Motor neuron (in vitro differentiated cells): ENCODE measurements at regions not wholly inside any gene's neighbourhood (a gene's known extent, or its start where the extent isn't known, plus 50 kb on each side); places are given as distances from the start of the nearest gene placed in this dataset.

ENCODE experiments used
- ATAC-seq, 8 experiments: fragments of 200-7000 bp; cut with Tn5 transposase; replicated peaks in 6 of 8; 2 replicates each; pipeline ENCODE4 v1.8.0; 2021; ENCODE audit warnings: mild to moderate bottlenecking in 8 of 8, moderate library complexity in 8 of 8
- H3K27ac ChIP-seq, 2 donors: fragments of 250-450 bp; sonication (Bioruptor Pico); 2 replicates each; pipeline ENCODE4 v1.9.0; 2021; ENCODE audit warnings: antibody characterized with exemption in 2 of 2, mild to moderate bottlenecking in 2 of 2, moderate library complexity in 1 of 2
- H3K4me1 ChIP-seq, 2 donors: fragments of 250-450 bp; sonication (Bioruptor Pico); replicated peaks in 1 of 2; 2 replicates each; pipeline ENCODE4 v1.6.1; 2021; ENCODE audit warnings: antibody characterized with exemption in 2 of 2, mild to moderate bottlenecking in 2 of 2, moderate library complexity in 1 of 2
- H3K4me3 ChIP-seq, 5 donors: fragments of 250-450 bp; sonication (Bioruptor Pico); 2 replicates each; pipeline ENCODE4 v1.9.0; 2021; ENCODE audit warnings: antibody characterized with exemption in 5 of 5, mild to moderate bottlenecking in 5 of 5, moderate library complexity in 4 of 5
- WGBS, 10 experiments: fragments of 450-650 bp; shearing (Covaris generic); methylation state at CpG; one replicate each; pipeline ENCODE4 v1.0.0; 2022; 5-methylcytosine and 5-hydroxymethylcytosine counted together
- in situ Hi-C, 9 experiments: fragments of 400-800 bp; cut with MboI; loops; one replicate each; pipeline ENCODE4 v1.15.0; 2021; ENCODE audit warnings: low sequenced_read_pairs in 9 of 9, low pct_unique_long_range_greater_than_20kb in 2 of 9; ENCODE audit not compliant: unreplicated experiment in 9 of 9

- Histone ChIP-seq H3K4me3 (no peak overlapping the region), H3K4me1 (peaks cover 11% of the 10 kb centered on the region in 2 donors), H3K27ac (no peak overlapping the region)
- no peak for ATAC-seq
- 10 to 92% (median 54%) methylated on average over 1 to 4 of the region's 5 CpGs; no CpG with 5 or more reads in 2 of the 10 experiments for WGBS, 10 experiments
- in situ Hi-C loops: no loop called here
Measured at GRCh38 chr12:108052260-108052659, 76.8 kb upstream of the WSCD2 start.

- ATAC-seq: no peak
- in situ Hi-C loops: no loop called here
Measured at GRCh38 chr12:108053512-108053911, 75.6 kb upstream of the WSCD2 start.

GRCh38 chr12:108054496-108054895 is 74.6 kb upstream of the WSCD2 start:
- H3K27ac ChIP-seq: no peak overlapping the region
- no peak for ATAC-seq
- in situ Hi-C loops: no loop called here
- no peak overlapping the region for H3K4me3 ChIP-seq
- H3K4me1 ChIP-seq: peaks cover 11% of the 10 kb centered on the region in 2 donors
- WGBS, 10 experiments: 0 to 100% (median 95%) methylated on average over 1 to 2 of the region's 2 CpGs; no CpG with 5 or more reads in 2 of the 10 experiments

More at GRCh38 chr12:108053512-108053911, 75.6 kb upstream of the WSCD2 start:
- 0 to 100% (median 60%) methylated on average over 1 to 2 of the region's 3 CpGs; no CpG with 5 or more reads in 1 of the 10 experiments for WGBS, 10 experiments
- H3K4me1 ChIP-seq: peaks cover 11% of the 10 kb centered on the region in 2 donors
- H3K27ac ChIP-seq: no peak overlapping the region
- no peak overlapping the region for H3K4me3 ChIP-seq

GRCh38 chr12:108055141-108055540 is 73.9 kb upstream of the WSCD2 start:
- Histone ChIP-seq H3K4me3 (no peak overlapping the region), H3K4me1 (peaks cover 15% of the 10 kb centered on the region in 2 donors), H3K27ac (no peak overlapping the region)
- ATAC-seq: no peak
- in situ Hi-C loops: no loop called here
- 0 to 50% (median 29%) methylated on average over 1 to 2 of the region's 3 CpGs; no CpG with 5 or more reads in 6 of the 10 experiments for WGBS, 10 experiments

- no peak overlapping the region for H3K27ac ChIP-seq
- in situ Hi-C loops: loop anchor here in 1 of 9 experiments (10.0 kb wide), 1 partner anchor 135 kb away; no protein-coding TSS in a partner anchor
- H3K4me3 ChIP-seq: no peak overlapping the region
- peaks cover 8 to 9% of the 10 kb centered on the region in 2 donors for H3K4me1 ChIP-seq
- peak in 5 of 8 experiments; percentile 89 to 97 (median 91) for ATAC-seq
- WGBS, 10 experiments: 0 to 44% (median 24%) methylated on average over 1 to 3 of the region's 3 CpGs; no CpG with 5 or more reads in 2 of the 10 experiments
Measured at GRCh38 chr12:108060067-108060466, 69.0 kb upstream of the WSCD2 start.

GRCh38 chr12:108060903-108061302 is 68.2 kb upstream of the WSCD2 start:
- H3K4me3 ChIP-seq: no peak overlapping the region
- H3K4me1 ChIP-seq: peaks cover 10 to 17% of the 10 kb centered on the region in 2 donors
- in situ Hi-C loops: loop anchor here in 1 of 9 experiments (10.0 kb wide), 1 partner anchor 134 kb away; no protein-coding TSS in a partner anchor
- H3K27ac ChIP-seq: no peak overlapping the region
- WGBS, 10 experiments: 0 to 100% (median 50%) methylated on average over 1 of the region's 1 CpG; no CpG with 5 or more reads in 3 of the 10 experiments
- ATAC-seq: no peak

- in situ Hi-C loops: loop anchor here in 1 of 9 experiments (10.0 kb wide), 1 partner anchor 132 kb away; no protein-coding TSS in a partner anchor
- peak in 2 of 8 experiments; percentile 36 to 39 for ATAC-seq
- H3K4me3 ChIP-seq: no peak overlapping the region
- H3K27ac ChIP-seq: no peak overlapping the region
- peaks cover 10 to 18% of the 10 kb centered on the region in 2 donors for H3K4me1 ChIP-seq
- 0 to 58% (median 20%) methylated on average over 1 to 3 of the region's 3 CpGs; no CpG with 5 or more reads in 1 of the 10 experiments for WGBS, 10 experiments
Measured at GRCh38 chr12:108063192-108063591, 65.9 kb upstream of the WSCD2 start.

GRCh38 chr12:108065069-108065468 is 64.0 kb upstream of the WSCD2 start:
- H3K4me1 ChIP-seq: peaks cover 7 to 18% of the 10 kb centered on the region in 2 donors
- WGBS, 10 experiments: 0 to 80% (median 44%) methylated on average over 1 to 7 of the region's 7 CpGs; no CpG with 5 or more reads in 4 of the 10 experiments
- peak in 5 of 8 experiments; percentile 53 to 92 (median 82) for ATAC-seq
- H3K27ac ChIP-seq: no peak overlapping the region
- H3K4me3 ChIP-seq: no peak overlapping the region
- in situ Hi-C loops: loop anchor here in 1 of 9 experiments (10.0 kb wide), 1 partner anchor 130 kb away; no protein-coding TSS in a partner anchor

GRCh38 chr12:108066583-108067577 is 62.2 kb upstream of the WSCD2 start:
- WGBS, 10 experiments: 9 to 94% (median 75%) methylated on average over 1 to 8 of the region's 9 CpGs
- in situ Hi-C loops: loop anchor here in 1 of 9 experiments (10.0 kb wide), 1 partner anchor 128 kb away; no protein-coding TSS in a partner anchor
- H3K27ac ChIP-seq: no peak overlapping the region
- peaks cover 2 to 12% of the 10 kb centered on the region in 2 donors for H3K4me1 ChIP-seq
- H3K4me3 ChIP-seq: no peak overlapping the region
- peak in 3 of 8 experiments; percentile 17 to 92 (median 89) for ATAC-seq

- 0 to 67% (median 44%) methylated on average over 1 to 4 of the region's 5 CpGs; no CpG with 5 or more reads in 4 of the 10 experiments for WGBS, 10 experiments
- ATAC-seq: peak in 1 of 8 experiments; percentile 34
- peaks cover 2 to 12% of the 10 kb centered on the region in 2 donors for H3K4me1 ChIP-seq
- H3K27ac ChIP-seq: no peak overlapping the region
- H3K4me3 ChIP-seq: no peak overlapping the region
- in situ Hi-C loops: loop anchor here in 1 of 9 experiments (10.0 kb wide), 1 partner anchor 125 kb away; no protein-coding TSS in a partner anchor
Measured at GRCh38 chr12:108069651-108070165, 59.4 kb upstream of the WSCD2 start.

GRCh38 chr12:108075561-108075960 is 53.5 kb upstream of the WSCD2 start:
- no peak overlapping the region for H3K4me3 ChIP-seq
- peak in 1 of 8 experiments; percentile 36 for ATAC-seq
- peaks cover 6 to 12% of the 10 kb centered on the region in 2 donors for H3K4me1 ChIP-seq
- no peak overlapping the region for H3K27ac ChIP-seq
- WGBS, 10 experiments: 20 to 100% (median 86%) methylated on average over 1 to 3 of the region's 3 CpGs; no CpG with 5 or more reads in 3 of the 10 experiments
- in situ Hi-C loops: loop anchor here in 1 of 9 experiments (25.0 kb wide), 1 partner anchor 387 kb away; no protein-coding TSS in a partner anchor

GRCh38 chr12:108076556-108076955 is 52.5 kb upstream of the WSCD2 start:
- 8 to 70% (median 44%) methylated on average over 1 to 2 of the region's 5 CpGs; no CpG with 5 or more reads in 3 of the 10 experiments for WGBS, 10 experiments
- Histone ChIP-seq H3K27ac (no peak overlapping the region), H3K4me1 (peaks cover 10 to 14% of the 10 kb centered on the region in 2 donors), H3K4me3 (no peak overlapping the region)
- in situ Hi-C loops: loop anchor here in 1 of 9 experiments (25.0 kb wide), 1 partner anchor 386 kb away; no protein-coding TSS in a partner anchor
- peak in 6 of 8 experiments; percentile 15 to 61 (median 59) for ATAC-seq
